ENCODE measurements at regions not wholly inside any gene's neighbourhood (a gene's known extent, or its start where the extent isn't known, plus 50 kb on each side); places are given as distances from the start of the nearest gene placed in this dataset.

DNA sequence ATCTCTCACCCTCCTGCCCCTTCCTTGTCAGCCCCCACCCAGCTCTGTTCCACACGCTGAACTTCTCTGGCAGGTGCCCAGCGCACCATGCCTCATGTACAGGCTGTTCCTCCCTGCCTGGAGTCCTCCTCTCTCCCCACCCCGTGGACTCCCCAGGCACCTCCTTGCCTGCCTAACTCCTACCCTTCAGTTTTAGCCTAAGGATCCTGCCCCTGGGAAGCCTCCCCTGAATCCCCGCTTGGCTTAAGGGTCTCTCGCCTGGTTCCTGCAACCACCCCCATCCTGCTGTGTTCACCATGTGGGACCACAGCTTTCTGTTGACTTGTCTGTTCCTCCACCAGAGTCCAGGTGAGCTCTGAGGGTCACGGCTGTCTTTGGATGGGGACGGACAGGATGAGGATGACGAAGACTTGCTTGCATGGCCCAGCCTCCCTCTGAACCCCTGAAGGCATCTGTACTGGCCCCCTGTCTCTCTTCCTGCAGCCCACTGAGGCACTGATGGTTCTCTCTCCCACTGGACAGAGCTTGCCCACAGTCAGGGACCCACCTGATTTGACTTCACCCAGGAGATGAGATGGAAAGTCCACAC, 153.2 kb upstream of the C1orf174 start:
- TF ChIP-seq, protein P1, sequence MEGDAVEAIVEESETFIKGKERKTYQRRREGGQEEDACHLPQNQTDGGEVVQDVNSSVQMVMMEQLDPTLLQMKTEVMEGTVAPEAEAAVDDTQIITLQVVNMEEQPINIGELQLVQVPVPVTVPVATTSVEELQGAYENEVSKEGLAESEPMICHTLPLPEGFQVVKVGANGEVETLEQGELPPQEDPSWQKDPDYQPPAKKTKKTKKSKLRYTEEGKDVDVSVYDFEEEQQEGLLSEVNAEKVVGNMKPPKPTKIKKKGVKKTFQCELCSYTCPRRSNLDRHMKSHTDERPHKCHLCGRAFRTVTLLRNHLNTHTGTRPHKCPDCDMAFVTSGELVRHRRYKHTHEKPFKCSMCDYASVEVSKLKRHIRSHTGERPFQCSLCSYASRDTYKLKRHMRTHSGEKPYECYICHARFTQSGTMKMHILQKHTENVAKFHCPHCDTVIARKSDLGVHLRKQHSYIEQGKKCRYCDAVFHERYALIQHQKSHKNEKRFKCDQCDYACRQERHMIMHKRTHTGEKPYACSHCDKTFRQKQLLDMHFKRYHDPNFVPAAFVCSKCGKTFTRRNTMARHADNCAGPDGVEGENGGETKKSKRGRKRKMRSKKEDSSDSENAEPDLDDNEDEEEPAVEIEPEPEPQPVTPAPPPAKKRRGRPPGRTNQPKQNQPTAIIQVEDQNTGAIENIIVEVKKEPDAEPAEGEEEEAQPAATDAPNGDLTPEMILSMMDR (IDR thresholded peaks at IDR 0.05; ENCODE audit: unreplicated experiment): no peak
- H3K4me1 Mint-ChIP-seq (ENCODE audit: unreplicated experiment): no peaks in the 10 kb centered on the region
- H3K27me3 Mint-ChIP-seq (ENCODE audit: unreplicated experiment): peaks cover 4% of the 10 kb centered on the region
- no peaks in the 10 kb centered on the region for H3K36me3 Mint-ChIP-seq (ENCODE audit: low read depth, unreplicated experiment)
- no peak overlapping the region for H3K27ac Mint-ChIP-seq (ENCODE audit: unreplicated experiment)
- no peak overlapping the region for H3K4me3 Mint-ChIP-seq (ENCODE audit: unreplicated experiment)
- DNase-seq (ENCODE audit: low spot score): no peak
- H3K9me3 Mint-ChIP-seq (ENCODE audit: unreplicated experiment): peaks cover 14% of the 10 kb centered on the region

DNA sequence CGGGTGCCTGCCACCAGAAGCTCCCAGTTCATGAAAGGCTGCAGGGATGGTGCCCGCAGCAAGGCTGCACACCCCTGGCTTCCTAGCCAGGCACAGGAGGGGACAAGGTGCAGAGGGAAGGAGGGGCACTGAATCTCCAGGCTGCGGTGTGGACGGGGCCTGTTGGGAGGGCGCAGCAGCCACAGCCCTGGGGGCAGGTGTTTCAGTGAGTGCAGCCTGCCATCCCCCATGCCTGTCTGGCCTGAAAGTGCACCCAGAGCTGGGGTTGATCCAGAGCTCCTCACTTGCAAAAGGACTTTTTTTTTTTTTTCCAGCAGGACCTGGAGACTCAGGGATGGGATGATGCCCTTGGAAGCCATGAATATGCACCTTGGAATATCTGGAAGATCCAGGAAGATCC, 153.7 kb upstream of the C1orf174 start:
- Mint-ChIP-seq H3K36me3 (ENCODE audit: low read depth, unreplicated experiment) (no peaks in the 10 kb centered on the region), H3K27me3 (ENCODE audit: unreplicated experiment) (peaks cover 4% of the 10 kb centered on the region), H3K27ac (ENCODE audit: unreplicated experiment) (no peak overlapping the region), H3K4me1 (ENCODE audit: unreplicated experiment) (no peaks in the 10 kb centered on the region), H3K4me3 (ENCODE audit: unreplicated experiment) (no peak overlapping the region), H3K9me3 (ENCODE audit: unreplicated experiment) (peaks cover 14% of the 10 kb centered on the region)
- TF ChIP-seq, protein P1 (IDR thresholded peaks at IDR 0.05; ENCODE audit: unreplicated experiment): no peak
- DNase-seq (ENCODE audit: low spot score): no peak

DNA sequence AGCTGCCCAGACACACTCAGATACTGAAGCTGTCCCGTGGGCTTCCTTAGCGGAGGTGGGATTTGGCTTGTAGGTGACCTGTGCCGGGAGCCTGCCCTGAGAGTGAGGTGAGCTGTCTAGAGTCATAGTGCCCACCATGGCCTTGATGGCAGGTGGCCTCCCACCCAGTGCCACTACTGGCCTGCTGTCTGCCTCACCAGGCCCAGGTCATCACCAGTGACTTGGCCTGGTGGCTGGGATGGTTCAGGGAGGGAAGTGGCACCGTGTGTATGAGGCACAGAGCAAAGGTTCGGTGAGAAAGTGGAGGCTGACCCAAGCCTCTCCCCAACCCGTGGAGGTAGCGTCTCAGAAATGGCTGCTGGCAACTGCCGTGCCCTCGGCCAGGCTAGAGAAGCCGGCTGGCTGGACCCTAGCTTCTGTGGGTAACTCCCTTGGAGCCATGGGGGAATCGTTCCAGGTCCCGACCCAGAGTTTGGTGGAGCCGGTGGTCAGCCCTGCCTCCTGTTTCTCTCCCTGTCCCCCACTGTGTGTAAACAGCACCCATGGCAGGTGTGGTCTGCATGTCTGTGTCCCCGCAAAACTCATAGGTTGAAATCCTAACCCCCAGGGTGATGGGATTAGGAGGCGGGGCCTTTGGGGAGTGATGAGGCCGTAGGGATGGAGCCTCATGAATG, 155.4 kb upstream of the C1orf174 start:
- TF ChIP-seq, protein P1 (IDR thresholded peaks at IDR 0.05; ENCODE audit: unreplicated experiment): no peak
- DNase-seq (ENCODE audit: low spot score): no peak
- Mint-ChIP-seq H3K9me3 (ENCODE audit: unreplicated experiment) (peaks cover 14% of the 10 kb centered on the region), H3K4me1 (ENCODE audit: unreplicated experiment) (no peaks in the 10 kb centered on the region), H3K36me3 (ENCODE audit: low read depth, unreplicated experiment) (no peaks in the 10 kb centered on the region), H3K27ac (ENCODE audit: unreplicated experiment) (no peak overlapping the region), H3K4me3 (ENCODE audit: unreplicated experiment) (no peak overlapping the region), H3K27me3 (ENCODE audit: unreplicated experiment) (peaks cover 6% of the 10 kb centered on the region)

DNA sequence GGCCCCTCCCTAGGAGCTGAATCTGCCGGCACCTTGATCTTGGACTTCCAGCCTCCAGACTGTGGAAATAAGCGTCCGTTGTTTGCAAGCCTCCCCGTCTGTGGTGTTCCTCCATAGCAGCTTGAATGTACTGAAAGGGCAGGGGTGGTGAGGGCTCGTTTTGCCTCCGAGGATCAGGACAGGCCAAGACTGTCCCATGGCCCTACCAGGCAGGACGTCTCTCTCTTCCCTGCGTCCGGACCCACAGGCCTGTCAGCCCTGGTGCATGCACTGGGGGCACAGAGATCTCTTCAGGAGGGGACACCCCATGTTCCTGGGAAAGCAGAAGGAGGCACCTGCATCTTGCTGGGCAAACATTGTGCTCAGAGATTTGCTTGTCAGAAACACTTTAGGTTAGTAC, 156.3 kb upstream of the C1orf174 start:
- no peak overlapping the region for H3K27ac Mint-ChIP-seq (ENCODE audit: unreplicated experiment)
- no peak overlapping the region for H3K4me3 Mint-ChIP-seq (ENCODE audit: unreplicated experiment)
- DNase-seq (ENCODE audit: low spot score): no peak
- peaks cover 6% of the 10 kb centered on the region for H3K27me3 Mint-ChIP-seq (ENCODE audit: unreplicated experiment)
- H3K36me3 Mint-ChIP-seq (ENCODE audit: low read depth, unreplicated experiment): no peaks in the 10 kb centered on the region
- H3K9me3 Mint-ChIP-seq (ENCODE audit: unreplicated experiment): peaks cover 14% of the 10 kb centered on the region
- no peaks in the 10 kb centered on the region for H3K4me1 Mint-ChIP-seq (ENCODE audit: unreplicated experiment)
- TF ChIP-seq, protein P1 (IDR thresholded peaks at IDR 0.05; ENCODE audit: unreplicated experiment): no peak

DNA sequence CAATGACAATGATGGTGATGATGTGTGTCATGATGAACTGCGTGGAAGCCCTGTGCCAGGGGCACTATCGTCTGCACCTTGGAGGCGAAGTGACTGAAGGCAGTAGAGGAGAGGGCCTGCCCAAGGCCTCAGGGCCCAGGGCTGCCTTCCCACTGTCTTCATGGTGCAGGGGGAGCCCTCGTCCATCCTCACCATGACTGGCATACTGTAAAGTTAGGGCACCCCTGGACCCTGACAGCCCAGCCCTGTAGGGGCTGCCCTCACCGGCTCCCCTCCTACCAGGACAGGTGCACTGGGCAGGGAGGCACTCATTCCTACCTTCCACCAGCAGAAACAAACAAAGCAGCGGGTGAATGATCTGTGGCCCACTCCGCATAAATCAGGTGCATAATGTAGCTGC, 156.9 kb upstream of the C1orf174 start:
- DNase-seq (ENCODE audit: low spot score): no peak
- H3K27me3 Mint-ChIP-seq (ENCODE audit: unreplicated experiment): peaks cover 6% of the 10 kb centered on the region
- no peaks in the 10 kb centered on the region for H3K36me3 Mint-ChIP-seq (ENCODE audit: low read depth, unreplicated experiment)
- no peak overlapping the region for H3K4me3 Mint-ChIP-seq (ENCODE audit: unreplicated experiment)
- H3K4me1 Mint-ChIP-seq (ENCODE audit: unreplicated experiment): no peaks in the 10 kb centered on the region
- peaks cover 14% of the 10 kb centered on the region for H3K9me3 Mint-ChIP-seq (ENCODE audit: unreplicated experiment)
- no peak overlapping the region for H3K27ac Mint-ChIP-seq (ENCODE audit: unreplicated experiment)
- TF ChIP-seq, protein P1 (IDR thresholded peaks at IDR 0.05; ENCODE audit: unreplicated experiment): no peak
